HCT116 (cell line): ENCODE measurements at regions not wholly inside any gene's neighbourhood (a gene's known extent, or its start where the extent isn't known, plus 50 kb on each side); places are given as distances from the start of the nearest gene placed in this dataset.

Experiments
- ATAC-seq: fragments of 200-7000 bp; cut with Tn5 transposase; 2 replicates; pipeline ENCODE4 v1.9.1; 2020; ENCODE audit warnings: mild to moderate bottlenecking, moderate library complexity
- BruUV-seq: library from RNA; stranded (reverse); fragments of 400-500 nt; replicated peaks from 2 replicates; lab custom pipeline; 2021; lab: Mats Ljungman, UMichigan
- CTCF ChIA-PET: fragments of 300-600 bp; sonication (Branson Sonifier 250); formaldehyde crosslinking; loops from one replicate; lab custom pipeline; 2021; ENCODE audit warnings: antibody characterized with exemption; lab: Charles Lee
- POLR2A ChIA-PET: fragments of 300-600, 350-600 bp; sonication (Branson Sonifier 250); formaldehyde crosslinking; loops from one replicate; lab custom pipeline; 2021; ENCODE audit warnings: antibody characterized with exemption; lab: Charles Lee
- RAD21 ChIA-PET, 2 experiments: fragments of 300-600 bp; sonication (Branson Sonifier 250); formaldehyde crosslinking; loops; one replicate each; lab custom pipeline; 2023; ENCODE audit warnings: low total read pairs in 2 of 2; ENCODE audit not compliant: uncharacterized antibody in 2 of 2, unreplicated experiment in 2 of 2, low non-redundant PET in 1 of 2; lab: Charles Lee
- DNase-seq: peaks from one replicate; pipeline ENCODE4 v3.0.0-alpha.2; 2010; ENCODE audit warnings: low read depth, low spot score
- H2AFZ ChIP-seq: fragments of 200-600 bp; shearing (Covaris generic), sonication (generic); 2 replicates; pipeline ENCODE4 v1.6.1; 2017; ENCODE audit warnings: low read depth, mixed run types, mixed read lengths, antibody characterized with exemption, low read length; ENCODE audit not compliant: poor library complexity, severe bottlenecking
- H3K27ac ChIP-seq: 2 replicates; pipeline ENCODE4 v1.5.1; 2012; ENCODE audit warnings: low read depth, low read length
- H3K27me3 ChIP-seq: fragments of 200-600 bp; sonication (generic); 2 replicates; pipeline ENCODE4 v1.6.1; 2016; ENCODE audit warnings: mixed run types, low read length, mixed read lengths; ENCODE audit not compliant: insufficient read depth
- H3K36me3 ChIP-seq, 2 experiments: fragments of 200-500 bp in 1 of 2; fragments of 200-600 bp in 1 of 2; sonication (Bioruptor generic) in 1 of 2; sonication (generic) in 1 of 2; 2 replicates each; pipeline versions ENCODE4 v1.5.1 to v1.6.1; 2014 to 2016; ENCODE audit warnings: low read length in 2 of 2, inconsistent platforms in 1 of 2, mixed read lengths in 1 of 2, mixed run types in 1 of 2; ENCODE audit not compliant: insufficient read depth in 2 of 2, control insufficient read depth in 1 of 2
- H3K4me1 ChIP-seq, 2 experiments: fragments of 200-600 bp in 1 of 2; sonication (generic) in 1 of 2; 2 replicates each; pipeline versions ENCODE4 v1.5.1 to v1.6.1; 2012 to 2017; ENCODE audit warnings: low read length in 2 of 2, inconsistent platforms in 1 of 2, mild to moderate bottlenecking in 1 of 2, mixed read lengths in 1 of 2, mixed run types in 1 of 2, moderate library complexity in 1 of 2; ENCODE audit not compliant: insufficient read depth in 2 of 2, control insufficient read depth in 1 of 2
- H3K4me2 ChIP-seq: fragments of 200-600 bp; sonication (generic); 2 replicates; pipeline ENCODE4 v1.6.1; 2017; ENCODE audit warnings: mixed run types, low read length, mixed read lengths
- H3K4me3 ChIP-seq, 2 experiments: fragments of 200-600 bp in 1 of 2; sonication (generic) in 1 of 2; replicated peaks in 1 of 2; 2 replicates each; pipeline ENCODE4 v1.5.1; 2011 to 2016; ENCODE audit warnings: low read length in 2 of 2, control low read depth in 1 of 2, low read depth in 1 of 2, mild to moderate bottlenecking in 1 of 2, mixed read lengths in 1 of 2, mixed run types in 1 of 2
- H3K79me2 ChIP-seq: fragments of 200-600 bp; sonication (generic); 2 replicates; pipeline ENCODE4 v1.6.1; 2017; ENCODE audit warnings: mild to moderate bottlenecking, mixed run types, low read length, moderate library complexity, mixed read lengths; ENCODE audit not compliant: insufficient read depth
- H3K9ac ChIP-seq: fragments of 200-600 bp; sonication (generic); 2 replicates; pipeline ENCODE4 v1.6.1; 2016; ENCODE audit warnings: low read length, mixed read lengths
- H3K9me2 ChIP-seq: fragments of 200-600 bp; sonication (generic), shearing (Covaris generic); 2 replicates; pipeline ENCODE4 v1.6.1; 2017; ENCODE audit warnings: mixed run types, mild to moderate bottlenecking, moderate library complexity; ENCODE audit not compliant: insufficient read depth
- H3K9me3 ChIP-seq, 2 experiments: fragments of 200-500 bp in 1 of 2; fragments of 200-600 bp in 1 of 2; sonication (Bioruptor generic) in 1 of 2; sonication (generic) in 1 of 2; 2 replicates each; pipeline ENCODE4 v1.6.1; 2014 to 2017; ENCODE audit warnings: low read length in 2 of 2, mixed read lengths in 2 of 2, inconsistent platforms in 1 of 2, low read depth in 1 of 2, mild to moderate bottlenecking in 1 of 2, mixed run types in 1 of 2, moderate library complexity in 1 of 2; ENCODE audit not compliant: control insufficient read depth in 1 of 2, insufficient read depth in 1 of 2
- H4K20me1 ChIP-seq: fragments of 200-600 bp; sonication (generic), shearing (Covaris generic); 2 replicates; pipeline ENCODE4 v1.6.1; 2017; ENCODE audit warnings: mixed run types, mild to moderate bottlenecking, moderate library complexity; ENCODE audit not compliant: insufficient read depth
- CEBPB ChIP-seq: IDR thresholded peaks from 2 replicates; pipeline ENCODE4 v1.6.1; 2012; ENCODE audit warnings: low read depth
- EGR1 ChIP-seq: IDR thresholded peaks from 2 replicates; pipeline ENCODE4 v1.6.1; 2012; ENCODE audit warnings: low read depth
- ELF1 ChIP-seq: IDR thresholded peaks from 2 replicates; pipeline ENCODE4 v1.6.1; 2012; ENCODE audit warnings: low read depth, borderline replicate concordance
- EZH2 ChIP-seq: fragments of 200-600 bp; sonication (generic); IDR thresholded peaks from 2 replicates; pipeline ENCODE4 v1.6.1; 2017; ENCODE audit warnings: antibody characterized with exemption, mixed run types
- JUND ChIP-seq: IDR thresholded peaks from 2 replicates; pipeline ENCODE4 v1.6.1; 2012
- MAX ChIP-seq: IDR thresholded peaks from 2 replicates; pipeline ENCODE4 v1.6.1; 2012
- POLR2A ChIP-seq: IDR thresholded peaks from 2 replicates; pipeline ENCODE4 v1.7.0; 2011; ENCODE audit warnings: borderline replicate concordance; ENCODE audit not compliant: insufficient read depth, insufficient read length; ENCODE audit errors: extremely low read depth
- POLR2AphosphoS5 ChIP-seq: IDR thresholded peaks from 2 replicates; pipeline ENCODE4 v1.6.1; 2011; ENCODE audit warnings: mild to moderate bottlenecking, low read depth, low read length, moderate library complexity
- RAD21 ChIP-seq: IDR thresholded peaks from 2 replicates; pipeline ENCODE4 v1.6.1; 2012; ENCODE audit warnings: low read depth, mild to moderate bottlenecking
- SIN3A ChIP-seq: IDR thresholded peaks from 2 replicates; pipeline ENCODE4 v1.6.1; 2012; ENCODE audit warnings: low read depth
- SP1 ChIP-seq: IDR thresholded peaks from 2 replicates; pipeline ENCODE4 v1.6.1; 2012; ENCODE audit warnings: low read depth
- SRF ChIP-seq: IDR thresholded peaks from 2 replicates; pipeline ENCODE4 v1.6.1; 2012; ENCODE audit warnings: low read depth
- YY1 ChIP-seq: IDR thresholded peaks from 2 replicates; pipeline ENCODE4 v1.6.1; 2011; ENCODE audit warnings: low read length, low read depth, moderate library complexity, mild to moderate bottlenecking; ENCODE audit not compliant: insufficient replicate concordance; ENCODE audit errors: extremely low read depth
- ZFX ChIP-seq: fragments of 450-650 bp; IDR thresholded peaks from 2 replicates; pipeline ENCODE4 v1.6.1; 2017
- intact Hi-C: fragments of 100-400 bp; cut with micrococcal nuclease; formaldehyde crosslinking; loops from 2 replicates; pipeline ENCODE4 v1.10.0; 2022

- Histone ChIP-seq H3K36me3 (no peaks in the 10 kb centered on the region), H3K27ac (no peak overlapping the region), H3K9me3 (no peaks in the 10 kb centered on the region), H3K27me3 (no peaks in the 10 kb centered on the region), H3K4me3 (no peak overlapping the region), H3K9me2 (no peaks in the 10 kb centered on the region; the same call in 1 of the 2 replicates), H3K9ac (no peak overlapping the region), H3K4me2 (peak overlapping the region; percentile 7; the same call in 1 of the 2 replicates), H3K79me2 (no peaks in the 10 kb centered on the region), H3K4me1 (peaks cover 0 to 17% of the 10 kb centered on the region in 2 experiments; a peak in 2 of 4 replicates), H2AFZ (no peak overlapping the region), H4K20me1 (no peaks in the 10 kb centered on the region)
- POLR2A ChIA-PET = no interaction called here
- no peak for ATAC-seq
- DNase-seq = peak; percentile 46
- TF ChIP-seq MAX (no peak), SP1 (no peak), CEBPB (no peak), ELF1 (no peak), JUND (no peak), RAD21 (no peak), POLR2A (no peak), SRF (no peak), POLR2AphosphoS5 (no peak), EZH2 (no peak), YY1 (no peak), SIN3A (no peak), ZFX (no peak)
- RAD21 ChIA-PET = no interaction called here
- CTCF ChIA-PET = interaction anchor here (0.7 kb wide), 1 partner anchor 8 kb away, joined by 3 read pairs; no protein-coding TSS in a partner anchor
- no TSS peak for BruUV-seq
- intact Hi-C loops = no loop called here
Observed at GRCh38 chr2:226002438-226002837, 602.9 kb downstream of the NYAP2 start.

GRCh38 chr2:226001716-226002115, 602.2 kb downstream of the NYAP2 start:
- TF ChIP-seq EGR1 = no peak
- ATAC-seq = no peak
- no TSS peak for BruUV-seq
- no peak for DNase-seq
- no peak overlapping the region for H3K4me2 ChIP-seq
- ChIA-PET CTCF (no interaction called here), POLR2A (no interaction called here), RAD21 (no interaction called here)
- H3K79me2 ChIP-seq = no peaks in the 10 kb centered on the region
- H3K4me1 ChIP-seq = peaks cover 0 to 17% of the 10 kb centered on the region in 2 experiments; a peak in 2 of 4 replicates
- H3K4me3 ChIP-seq = no peak overlapping the region
- H2AFZ ChIP-seq = no peak overlapping the region
- H3K27ac ChIP-seq = no peak overlapping the region
- intact Hi-C loops = no loop called here
- H3K36me3 ChIP-seq = no peaks in the 10 kb centered on the region
- H3K9ac ChIP-seq = no peak overlapping the region
- no peaks in the 10 kb centered on the region for H3K9me3 ChIP-seq
- no peaks in the 10 kb centered on the region; the same call in 1 of the 2 replicates for H3K9me2 ChIP-seq
- no peaks in the 10 kb centered on the region for H4K20me1 ChIP-seq
- H3K27me3 ChIP-seq = no peaks in the 10 kb centered on the region
